GM19395 (cell line): ENCODE measurements at regions not wholly inside any gene's neighbourhood (a gene's known extent, or its start where the extent isn't known, plus 50 kb on each side); places are given as distances from the start of the nearest gene placed in this dataset.

Experiments
- ATAC-seq: cut with Tn5 transposase; IDR thresholded peaks from one replicate; pipeline ENCODE4 v1.9.1; 2021; ENCODE audit warnings: mild to moderate bottlenecking, moderate library complexity; ENCODE audit not compliant: unreplicated experiment

DNA sequence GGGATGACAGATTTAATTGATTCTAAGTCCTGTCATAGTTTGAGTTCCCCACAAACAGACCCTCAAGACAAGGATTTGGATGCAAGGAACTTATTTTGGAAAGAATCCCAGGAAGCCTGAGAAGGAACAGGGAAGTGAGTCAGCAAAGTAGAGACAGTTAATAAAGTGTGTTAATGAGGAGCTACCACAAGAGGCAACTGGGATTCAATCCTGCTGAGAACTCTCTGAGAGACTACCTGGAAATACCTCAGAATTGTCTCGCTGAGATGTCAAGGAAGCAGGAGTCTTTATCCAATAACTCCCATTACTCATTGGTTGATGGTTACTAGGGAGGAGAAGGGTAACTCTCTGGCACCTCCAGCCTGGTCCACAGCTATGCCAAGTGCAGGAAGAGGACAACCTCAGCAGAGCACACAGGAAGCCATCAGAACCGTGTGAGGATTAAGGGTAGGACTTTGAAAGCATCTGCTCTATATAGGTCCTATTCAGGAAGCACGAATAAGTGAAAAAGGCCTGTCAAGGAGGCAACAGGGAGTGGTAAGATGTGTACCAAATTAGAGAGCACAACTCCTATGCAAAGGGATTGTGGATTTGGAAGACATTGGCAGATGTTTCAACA is 311.1 kb upstream of the KCNH8 start:
- ATAC-seq = no peak

- no peak for ATAC-seq
Measured at GRCh38 chr3:18835021-18835420, 313.3 kb upstream of the KCNH8 start.

DNA sequence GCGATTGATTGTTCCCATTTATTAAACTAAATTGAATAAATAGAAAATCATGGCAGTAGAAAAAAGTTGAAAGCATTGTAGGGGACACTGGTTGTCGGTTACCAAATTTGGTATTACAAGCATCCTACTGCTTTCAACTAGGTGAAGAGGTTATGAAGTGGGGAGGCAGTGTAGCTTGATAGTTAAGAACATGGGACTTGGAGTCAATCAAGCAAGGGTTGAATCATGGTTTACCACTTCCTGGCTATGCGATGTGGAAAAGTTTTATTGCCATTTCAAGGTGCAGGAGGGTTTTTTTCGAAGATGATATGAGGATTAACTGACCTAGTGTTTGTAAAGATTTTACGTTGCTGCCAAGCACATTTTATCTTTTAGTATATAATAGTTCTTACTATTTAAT is 318.2 kb upstream of the KCNH8 start:
- ATAC-seq = no peak

GRCh38 chr3:18828637-18829036 is 319.7 kb upstream of the KCNH8 start:
- no peak for ATAC-seq

DNA sequence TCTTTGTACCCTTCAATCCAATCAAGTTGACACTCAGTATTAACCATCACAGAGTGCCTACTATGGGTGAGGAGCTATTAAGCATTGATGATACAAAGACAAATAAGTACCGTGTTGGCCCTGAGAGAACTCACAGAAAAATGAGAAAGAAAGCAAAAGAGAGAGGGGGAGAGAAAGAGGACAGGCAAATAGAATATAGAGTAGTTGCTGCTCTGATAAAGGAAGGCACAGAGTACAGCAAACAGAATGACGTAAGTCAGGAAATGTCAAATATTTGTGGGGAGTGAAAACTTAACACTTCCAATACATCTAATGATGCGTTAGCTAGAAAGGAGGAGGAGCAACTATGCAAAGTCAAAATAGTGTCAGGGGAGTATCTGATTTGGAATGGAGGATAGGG is 320.6 kb upstream of the KCNH8 start:
- no peak for ATAC-seq

GRCh38 chr3:18825665-18826064 is 322.6 kb upstream of the KCNH8 start:
- ATAC-seq = no peak

GRCh38 chr3:18813300-18813699 is 335.0 kb upstream of the KCNH8 start:
- ATAC-seq = no peak

- no peak for ATAC-seq
Measured at GRCh38 chr3:18812316-18812715, 336.0 kb upstream of the KCNH8 start.

- no peak for ATAC-seq
Measured at GRCh38 chr3:18810306-18810661, 338.0 kb upstream of the KCNH8 start.

- no peak for ATAC-seq
Measured at GRCh38 chr3:18809640-18810305, 338.5 kb upstream of the KCNH8 start.

GRCh38 chr3:18808429-18808828 is 339.9 kb upstream of the KCNH8 start:
- no peak for ATAC-seq

DNA sequence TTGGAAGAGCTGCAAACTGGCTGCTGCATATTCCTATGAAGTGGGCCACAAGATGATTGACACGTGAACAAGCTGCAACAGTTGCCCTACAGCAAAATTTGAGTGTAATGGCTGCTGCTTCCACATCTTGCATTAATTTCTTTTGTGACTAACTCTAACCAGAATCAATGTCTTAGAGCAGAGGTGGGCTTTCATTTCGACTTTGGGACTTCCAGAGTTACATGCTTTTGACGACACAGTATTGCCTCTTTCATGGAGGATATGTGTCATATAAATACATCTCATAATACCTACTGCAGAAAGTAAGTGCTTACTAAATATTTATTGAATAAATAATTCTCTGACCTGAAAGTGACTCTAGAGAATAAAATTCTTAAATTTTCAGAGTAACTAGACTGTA is 340.7 kb upstream of the KCNH8 start:
- ATAC-seq = no peak

DNA sequence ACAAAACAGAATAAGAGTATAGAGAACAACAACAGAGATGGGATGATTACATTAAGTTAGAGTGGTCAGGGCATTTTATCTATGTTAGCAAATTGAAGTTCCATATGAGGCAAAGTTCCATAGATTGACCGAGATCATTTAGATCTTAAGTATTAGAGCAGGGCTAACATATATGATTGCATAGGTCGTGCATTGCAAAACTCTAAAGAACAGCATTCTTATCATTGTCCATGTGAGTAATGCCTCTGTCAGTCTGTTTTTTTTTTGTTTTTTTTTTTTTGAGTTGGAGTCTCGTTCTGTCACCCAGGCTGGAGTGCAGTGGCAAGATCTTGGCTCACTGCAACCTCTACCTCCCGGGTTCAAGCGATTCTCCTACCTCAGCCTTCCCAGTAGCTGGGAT is 341.7 kb upstream of the KCNH8 start:
- ATAC-seq = no peak

GRCh38 chr3:18797378-18797777 is 350.9 kb upstream of the KCNH8 start:
- ATAC-seq = no peak

- ATAC-seq = no peak
Measured at GRCh38 chr3:18795078-18795477, 353.2 kb upstream of the KCNH8 start.

DNA sequence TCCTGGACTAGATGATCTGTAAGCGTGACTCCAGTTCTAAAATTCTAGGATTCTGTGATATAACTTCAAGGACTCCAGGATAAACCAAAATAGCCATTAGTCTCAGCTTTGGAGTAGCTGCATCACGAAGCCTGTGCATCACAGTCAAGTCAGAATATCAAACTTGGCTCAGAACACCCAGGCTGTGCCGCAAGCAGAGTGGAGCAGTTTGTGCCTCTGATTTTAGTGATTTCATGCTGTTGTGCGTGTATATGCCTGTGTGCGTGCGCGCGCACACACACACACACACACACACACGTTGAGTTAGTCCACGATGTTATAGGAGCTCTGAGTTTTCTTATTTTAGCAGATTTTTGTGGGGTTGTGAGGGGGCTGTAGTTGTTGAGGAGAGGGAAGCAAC is 356.6 kb upstream of the KCNH8 start:
- no peak for ATAC-seq

- ATAC-seq = no peak
Measured at GRCh38 chr3:18791182-18791581, 357.1 kb upstream of the KCNH8 start.

DNA sequence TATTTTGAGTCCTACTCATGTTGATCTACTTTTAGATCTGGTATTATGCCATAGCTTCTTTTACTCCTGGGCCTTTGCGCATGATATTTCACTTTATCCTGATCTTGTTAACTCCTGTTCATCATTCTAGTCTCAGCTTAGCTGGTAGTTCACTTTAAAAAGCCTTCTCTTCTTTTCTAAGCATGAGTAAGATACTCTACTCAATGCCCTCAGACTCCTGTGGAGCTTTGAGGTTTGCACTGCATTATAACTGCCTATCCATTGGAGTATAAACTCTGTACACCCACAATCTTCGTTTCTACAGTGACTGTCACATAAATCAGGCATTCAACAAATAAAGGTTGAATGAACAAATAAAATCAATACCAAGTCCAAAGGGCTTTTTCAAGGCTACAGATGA is 357.9 kb upstream of the KCNH8 start:
- no peak for ATAC-seq

DNA sequence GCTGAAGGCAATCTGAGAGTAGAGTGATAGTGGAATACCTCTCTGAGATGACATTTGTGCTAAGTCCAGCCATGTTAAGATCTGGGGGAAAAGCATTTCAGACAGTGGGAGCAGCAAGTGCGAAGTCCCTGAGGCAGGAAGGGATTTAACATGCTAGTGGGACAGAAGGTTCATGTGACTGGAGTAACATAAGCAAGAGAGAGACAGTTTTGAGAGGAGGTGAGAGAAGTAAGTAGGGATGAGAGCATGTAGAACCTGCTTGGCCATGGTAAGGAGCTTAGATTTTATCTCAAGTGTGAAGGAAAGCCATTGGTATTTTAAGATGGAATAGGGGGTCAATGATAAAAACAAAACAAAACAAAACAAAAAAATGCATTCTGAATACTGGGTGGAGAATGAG is 358.6 kb upstream of the KCNH8 start:
- ATAC-seq = no peak

DNA sequence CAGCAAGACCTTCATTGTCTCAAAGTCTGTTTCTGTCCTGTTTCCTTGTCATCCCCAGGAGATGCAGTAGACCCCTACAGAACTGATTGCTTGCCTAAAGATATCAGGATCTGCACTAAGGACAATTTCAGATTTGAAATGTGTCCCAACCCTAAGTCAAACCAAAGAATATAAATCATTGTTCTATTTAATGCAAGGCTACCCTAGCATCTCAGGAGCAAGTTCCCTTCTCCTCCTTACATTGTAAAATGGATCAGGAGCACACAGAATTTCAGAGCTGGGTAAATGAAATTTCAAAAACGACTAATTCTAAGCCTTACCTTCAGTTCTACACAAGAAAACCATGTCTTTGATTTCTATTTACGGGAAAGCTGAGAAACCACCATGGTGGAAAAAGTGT is 360.9 kb upstream of the KCNH8 start:
- no peak for ATAC-seq

DNA sequence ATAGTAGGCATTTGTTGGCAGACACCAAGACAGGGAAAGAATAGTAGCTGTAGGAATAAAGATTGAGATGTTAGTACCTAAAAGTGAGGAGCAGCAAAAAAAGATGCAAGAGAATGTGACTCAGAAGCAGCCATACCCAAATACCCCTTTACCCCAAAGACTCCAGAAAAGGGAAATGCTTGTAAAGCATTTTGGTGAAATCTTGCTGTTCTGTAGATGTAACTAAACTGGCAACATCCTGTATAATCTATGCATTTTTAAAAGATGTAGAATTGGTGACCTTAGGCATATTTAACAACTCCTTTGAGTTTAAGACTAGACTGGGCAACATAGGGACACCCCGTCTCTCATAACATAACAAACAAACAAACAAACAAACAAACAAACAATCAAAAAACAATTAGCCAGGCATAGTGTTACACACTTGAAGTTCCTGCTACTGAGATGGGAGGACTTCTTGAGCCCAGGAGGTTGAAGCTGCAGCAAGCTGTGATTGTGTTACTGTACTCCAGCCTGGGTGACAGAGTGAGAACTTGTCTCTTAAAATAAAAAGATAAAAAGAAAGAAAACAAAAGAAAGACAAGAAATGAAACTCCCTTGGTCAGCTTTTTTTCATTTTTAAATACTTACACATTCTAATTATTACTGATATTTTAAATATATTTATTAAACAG is 361.5 kb upstream of the KCNH8 start:
- no peak for ATAC-seq

GRCh38 chr3:18782191-18782590 is 357.1 kb upstream of the SATB1 start:
- no peak for ATAC-seq

- no peak for ATAC-seq
Measured at GRCh38 chr3:18780959-18781358, 355.8 kb upstream of the SATB1 start.
